Stimulated activated CD8-positive, alpha-beta memory T cell treated with anti-CD3 and anti-CD28 coated beads, Interleukin-12 subunit alpha, Interleukin-12 subunit beta, amount 100 ng/mL, for 4 hours (primary cell): ENCODE measurements at regions not wholly inside any gene's neighbourhood (a gene's known extent, or its start where the extent isn't known, plus 50 kb on each side); places are given as distances from the start of the nearest gene placed in this dataset.
"Not testable (repeated sequence)": the region's sequence is repeated elsewhere in the genome, so short reads cannot be mapped to it uniquely, and the experiment has no call there.

Source experiments
- DNase-seq: peaks from one replicate; pipeline ENCODE4 v3.0.0-alpha.2; 2020; ENCODE audit warnings: low read depth

DNA sequence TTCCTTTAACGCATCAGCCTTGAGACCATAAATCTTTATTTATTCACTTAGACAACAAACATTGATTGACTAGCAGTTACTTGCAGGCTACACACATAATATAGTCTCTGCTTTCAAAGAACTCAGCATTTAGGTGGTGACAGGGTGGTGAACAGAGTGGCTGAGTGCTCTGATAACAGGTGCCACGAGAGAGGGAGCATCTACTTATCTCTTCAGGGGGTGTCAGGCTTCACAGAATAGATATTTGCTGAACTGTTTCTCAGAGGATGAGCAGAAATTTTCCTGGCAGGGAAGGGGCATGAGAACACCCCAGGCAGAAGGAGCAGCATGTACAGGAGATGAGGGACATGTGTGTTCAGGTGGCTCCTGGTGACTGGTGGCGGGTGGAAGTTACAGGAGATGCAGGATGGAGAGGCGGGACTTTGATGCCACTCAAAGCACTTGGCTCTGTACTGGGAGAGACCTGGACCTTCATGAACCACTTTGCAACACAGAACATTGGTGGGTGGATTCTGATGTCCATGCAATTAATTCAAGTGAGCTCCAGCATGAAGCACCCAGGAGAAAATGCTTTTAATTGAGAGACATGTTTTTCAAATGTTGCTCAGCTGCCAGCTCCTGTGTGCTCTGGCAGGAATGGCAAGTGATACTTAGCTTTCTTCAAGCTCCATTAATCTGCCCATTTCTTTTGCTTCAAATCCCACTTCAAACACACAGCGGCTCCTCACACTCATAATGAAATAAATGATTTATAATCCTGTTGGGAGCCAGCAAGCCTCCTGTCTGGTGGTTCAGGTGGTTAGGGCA lies 248.9 kb downstream of the MYCN start:
- DNase-seq, result no peak

DNA sequence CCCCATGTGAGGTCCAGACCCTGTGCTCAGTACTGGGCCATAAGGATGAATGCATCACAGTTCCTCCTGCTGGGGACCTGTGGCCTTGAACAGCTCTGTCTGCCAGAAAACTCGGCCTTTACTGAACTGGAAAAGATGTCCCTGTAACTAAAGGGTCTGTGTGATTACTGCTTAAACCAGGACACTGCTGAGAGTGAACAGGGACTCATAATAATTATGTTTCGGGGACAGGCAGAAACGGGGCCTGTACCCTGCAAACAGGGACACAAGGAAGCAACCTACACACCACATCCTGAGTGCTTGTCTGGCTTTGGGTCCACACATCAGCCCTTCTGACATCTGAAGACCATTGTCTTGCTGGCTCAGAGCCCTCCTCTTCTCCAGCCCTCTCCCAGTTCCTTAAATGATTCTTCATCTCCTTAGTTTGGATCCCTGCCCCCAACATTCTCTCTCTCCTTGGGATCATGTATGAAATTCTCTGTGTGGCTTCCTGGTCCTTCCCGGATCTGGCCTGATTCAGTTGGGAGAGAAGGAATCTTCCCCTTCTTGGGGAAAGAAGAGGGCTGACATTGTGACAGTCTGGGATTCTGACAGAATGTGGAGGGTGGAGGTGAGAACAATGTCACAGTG lies 248.0 kb downstream of the MYCN start:
- DNase-seq, result no peak

DNA sequence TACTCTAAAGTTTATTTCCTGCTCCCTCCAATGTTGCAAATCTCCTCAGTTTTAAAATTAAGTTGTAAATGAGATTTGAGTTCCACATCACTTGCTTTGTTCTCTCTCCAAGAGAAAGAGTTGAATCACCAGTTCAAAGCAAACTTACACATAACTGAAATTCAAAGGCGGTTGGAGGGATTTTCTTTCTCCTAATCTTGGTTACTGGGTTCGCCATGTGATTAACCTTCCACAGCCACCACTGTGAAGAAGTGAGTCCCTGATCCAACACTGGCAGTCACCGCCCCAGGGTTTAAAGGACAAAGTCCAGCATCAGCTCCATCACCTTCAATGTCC lies 247.1 kb downstream of the MYCN start:
- DNase-seq, result no peak

DNA sequence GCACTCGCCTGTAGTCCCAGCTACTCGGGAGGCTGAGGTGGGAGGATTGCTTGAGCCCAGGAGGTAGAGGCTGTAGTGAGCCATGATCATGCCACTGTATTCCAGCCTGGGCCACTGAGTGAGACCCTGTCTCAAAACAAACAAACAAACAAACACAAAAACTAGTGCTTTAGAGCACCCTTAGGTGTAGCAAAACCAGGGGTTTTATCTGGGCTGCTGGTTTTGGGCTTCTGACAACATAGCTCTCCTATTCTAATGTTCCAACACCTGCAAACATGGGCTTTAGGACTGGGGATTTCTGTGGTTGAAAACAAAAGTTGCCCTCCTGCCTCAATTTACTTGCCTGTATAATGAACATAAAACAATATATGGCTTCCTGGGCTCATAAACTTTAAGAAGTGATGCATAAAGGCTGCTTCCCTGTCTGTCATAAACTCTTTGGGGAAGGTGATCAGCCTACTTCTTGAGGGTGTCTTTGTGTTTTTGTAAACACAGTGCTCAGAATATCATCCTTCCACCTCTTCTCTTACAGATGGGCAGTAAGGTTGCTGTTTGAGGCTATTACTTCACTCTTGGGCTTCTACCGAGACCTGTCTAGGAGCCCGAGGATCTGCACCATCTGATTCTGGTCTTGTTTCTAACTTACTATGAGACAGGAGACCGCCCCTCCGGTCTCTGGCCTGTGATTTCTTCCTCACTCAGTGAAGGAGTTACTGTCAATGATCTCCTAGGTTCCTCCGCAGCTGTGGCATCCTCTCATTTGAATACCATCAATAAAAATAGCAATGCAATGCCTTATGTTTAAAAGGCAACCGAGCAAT lies 246.5 kb downstream of the MYCN start:
- DNase-seq, result no peak

DNA sequence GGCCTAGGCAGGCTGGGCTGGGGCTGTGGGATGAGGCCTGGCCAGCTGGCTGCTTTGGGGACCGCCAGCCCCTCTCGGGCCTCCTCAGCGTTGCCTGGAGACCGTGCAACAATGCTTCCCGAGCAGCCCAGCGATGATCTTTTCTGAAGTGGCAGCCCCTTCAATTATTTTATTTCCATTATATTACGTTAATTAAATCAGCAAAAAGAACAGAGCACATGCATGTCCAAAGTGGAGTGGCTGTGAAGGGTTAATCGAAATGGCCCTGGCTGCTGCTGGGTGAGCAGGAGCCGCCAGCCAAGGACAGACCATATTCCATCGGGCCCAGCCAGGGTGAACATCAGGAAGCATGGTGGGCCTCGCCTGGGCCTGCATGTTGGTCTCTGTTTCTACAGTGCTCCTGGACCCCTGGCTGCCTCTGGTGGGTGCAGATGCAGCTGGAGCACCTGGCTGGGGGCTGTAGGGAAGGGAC lies 245.5 kb downstream of the MYCN start:
- DNase-seq, result no peak

DNA sequence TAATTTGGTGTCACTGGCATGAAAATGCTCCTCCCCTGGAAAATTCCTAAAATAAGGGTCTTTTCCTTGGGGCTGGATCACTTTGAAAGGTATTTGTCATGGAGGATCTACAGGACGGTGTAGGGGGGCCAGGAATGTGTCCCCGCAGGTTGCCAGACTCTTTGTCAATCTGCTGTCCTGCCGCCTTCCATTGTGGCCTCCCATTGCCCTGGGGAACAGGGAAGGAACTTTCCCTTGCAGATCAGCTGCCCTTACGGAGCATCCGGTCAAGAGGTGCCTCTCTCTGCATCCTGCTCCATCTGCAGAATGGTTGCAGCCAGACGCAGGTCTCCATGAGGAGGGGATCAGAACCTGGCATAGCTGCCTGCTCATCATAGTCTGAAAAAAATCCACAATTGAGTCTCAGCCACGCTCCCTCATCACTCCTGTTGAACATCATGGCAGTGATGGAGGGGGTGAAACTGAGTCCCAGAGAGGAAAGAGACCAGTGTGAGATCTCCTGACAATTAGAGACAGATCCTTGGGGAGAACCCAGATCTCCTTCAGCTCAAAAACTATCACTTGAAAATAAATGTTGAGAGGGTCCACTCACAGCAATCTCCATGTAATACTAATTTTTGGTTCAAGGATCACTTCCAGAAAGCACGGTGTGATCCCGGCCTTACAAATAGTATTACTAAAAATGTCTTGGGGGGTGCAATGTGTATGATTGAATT lies 244.8 kb downstream of the MYCN start:
- no peak for DNase-seq

DNA sequence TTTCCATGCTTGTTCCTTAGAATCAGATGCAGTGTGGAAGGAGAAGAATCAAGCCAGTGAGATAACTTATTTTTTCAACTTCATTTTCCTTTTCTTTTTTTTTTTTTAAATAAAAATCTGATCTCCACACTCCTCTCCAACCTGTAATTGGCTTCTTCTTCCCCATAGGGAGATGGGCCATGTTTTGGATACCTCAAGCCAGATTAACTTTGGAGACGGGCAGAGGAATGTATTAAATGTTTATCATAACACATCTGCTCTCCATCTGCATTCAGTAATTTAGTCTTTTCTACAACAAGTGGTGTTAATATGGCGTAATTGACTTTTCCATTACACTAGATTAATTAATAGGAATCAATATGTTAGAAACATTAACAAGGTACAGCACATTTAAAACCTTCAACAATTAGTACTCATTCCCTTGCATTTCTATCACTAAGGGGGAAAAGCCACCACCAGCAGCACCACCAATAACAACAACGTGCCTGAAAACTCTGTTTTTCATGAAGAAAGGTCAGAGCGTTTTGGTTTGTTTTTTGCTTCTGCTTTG lies 244.1 kb downstream of the MYCN start:
- no peak for DNase-seq

DNA sequence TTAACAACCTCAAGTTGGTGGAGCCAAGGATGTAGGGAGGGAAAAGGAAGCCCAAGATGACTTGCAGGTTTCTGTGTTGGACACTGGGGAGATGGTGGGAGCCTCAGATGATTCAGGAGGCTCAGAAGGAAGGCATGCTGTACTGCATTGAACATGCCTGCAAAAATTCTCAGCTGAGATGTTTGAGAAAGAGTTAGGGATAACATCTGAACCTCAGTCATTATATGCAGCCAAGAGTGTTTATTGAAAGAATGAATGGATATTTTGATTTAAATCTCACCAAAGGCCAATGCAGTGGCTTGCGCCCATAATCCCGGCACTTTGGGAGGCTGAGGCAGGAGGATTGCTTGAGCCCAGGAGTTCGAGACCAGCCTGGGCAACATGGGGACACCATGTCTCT lies 243.0 kb downstream of the MYCN start:
- DNase-seq, result no peak

DNA sequence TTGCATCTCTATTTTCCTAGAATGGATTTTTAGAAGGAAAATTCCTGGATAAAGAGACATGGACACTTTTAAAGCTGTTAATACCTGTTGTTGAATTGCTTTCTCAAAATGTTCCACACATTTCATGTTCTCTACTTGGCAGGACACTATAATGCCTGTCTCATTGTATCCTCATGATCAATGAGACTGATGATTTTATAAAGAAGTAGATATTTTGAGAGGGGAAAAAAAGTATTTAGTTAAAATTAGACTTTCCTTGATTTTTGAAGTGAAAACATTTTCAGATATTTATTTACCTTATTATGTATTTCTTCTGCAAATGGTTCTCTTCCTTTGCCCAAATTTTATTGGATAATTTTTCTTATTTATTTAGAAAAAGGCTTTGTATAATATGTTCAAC lies 242.5 kb downstream of the MYCN start:
- no peak for DNase-seq

DNA sequence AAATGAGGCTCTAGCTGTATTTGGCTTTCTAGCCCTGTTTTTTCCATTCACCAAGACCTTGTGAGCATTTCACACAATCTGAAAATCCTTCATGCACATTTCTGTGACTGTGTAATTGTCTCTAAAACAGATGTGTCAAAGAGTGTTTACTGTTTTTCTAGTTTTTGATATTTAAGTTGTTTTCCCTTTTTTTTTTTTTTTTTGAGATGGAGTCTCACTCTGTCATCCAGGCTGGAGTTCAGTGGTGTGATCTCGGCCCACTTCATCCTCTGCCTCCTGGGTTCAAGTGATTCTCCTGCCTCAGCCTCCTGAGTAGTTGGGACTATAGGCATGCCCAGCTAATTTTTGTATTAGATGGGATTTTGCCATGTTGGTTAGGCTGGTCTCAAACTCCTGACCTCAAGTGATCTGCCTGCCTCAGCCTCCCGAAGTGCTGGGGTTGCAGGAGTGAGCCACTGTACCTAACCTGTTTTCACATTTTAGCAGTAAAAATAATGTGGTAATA lies 242.0 kb downstream of the MYCN start:
- not testable (repeated sequence) for DNase-seq

DNA sequence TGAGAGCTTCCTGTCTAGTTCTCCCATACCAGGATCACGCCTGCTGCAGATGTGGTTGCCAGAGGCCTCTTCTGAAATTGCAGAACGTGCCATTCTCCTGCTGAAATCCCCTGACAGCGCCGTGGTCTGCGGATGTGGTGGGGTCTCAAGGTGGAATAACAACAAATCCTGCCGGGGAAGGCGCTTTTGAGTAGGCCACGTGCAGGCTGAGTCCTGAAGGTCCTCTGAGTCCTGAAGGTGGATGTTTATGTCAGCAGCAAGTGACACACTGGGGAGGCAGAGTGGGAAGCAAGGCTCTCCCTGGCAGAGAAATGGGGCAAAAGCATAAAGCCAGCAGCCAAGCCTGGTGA lies 241.4 kb downstream of the MYCN start:
- DNase-seq, result no peak

DNA sequence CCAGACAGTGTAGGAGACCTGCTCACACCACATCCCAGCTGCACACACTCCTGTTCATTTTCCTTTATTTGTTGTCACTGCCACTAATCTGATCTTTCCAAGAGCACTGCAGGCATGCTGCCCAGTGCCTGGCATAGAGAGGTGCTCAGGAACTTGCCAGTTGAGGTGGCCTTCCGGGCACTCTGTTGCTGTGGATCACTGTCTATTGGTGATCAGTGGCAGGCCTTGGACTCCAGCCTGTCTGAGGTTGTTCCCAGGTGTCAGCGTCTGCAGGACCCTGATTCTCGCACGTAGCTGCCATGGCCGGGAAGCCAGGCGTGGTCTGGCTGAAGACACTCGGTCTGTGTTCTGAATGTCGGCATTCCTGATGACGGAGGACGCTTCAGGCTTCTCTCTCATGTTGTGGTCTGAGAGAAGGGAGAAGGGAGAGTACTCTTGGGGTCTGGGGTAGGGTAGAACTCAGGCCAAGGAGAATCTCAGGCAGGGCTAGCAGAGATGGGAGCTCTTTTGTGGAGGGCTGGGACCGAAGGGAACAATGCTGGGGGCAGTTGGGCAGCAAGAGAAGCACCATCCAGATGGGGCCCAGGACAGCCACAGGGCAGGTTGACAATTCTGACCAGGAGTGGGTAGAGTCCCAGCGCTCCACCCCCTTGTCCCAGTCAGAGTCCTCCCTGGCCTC lies 240.9 kb downstream of the MYCN start:
- DNase-seq, result no peak

DNA sequence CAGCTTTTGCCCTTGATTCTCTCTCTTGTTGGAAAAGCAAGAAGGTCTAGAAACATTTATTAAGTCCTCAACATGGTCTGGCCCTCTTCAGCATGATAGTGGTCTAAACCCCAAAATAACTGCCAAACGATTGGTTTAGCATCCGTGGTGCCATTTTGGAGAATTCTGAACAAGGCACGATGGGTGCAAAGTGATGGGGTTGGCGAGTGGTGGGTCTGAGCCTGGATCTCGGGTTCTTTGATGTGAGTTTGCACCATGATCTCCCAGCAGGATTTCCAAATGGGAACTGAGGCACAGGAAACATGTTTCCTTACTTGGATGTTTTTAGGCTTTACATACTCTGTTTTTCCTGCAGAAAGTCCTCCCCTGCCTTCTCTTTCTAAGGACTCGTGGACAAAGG lies 240.3 kb downstream of the MYCN start:
- DNase-seq, result no peak

DNA sequence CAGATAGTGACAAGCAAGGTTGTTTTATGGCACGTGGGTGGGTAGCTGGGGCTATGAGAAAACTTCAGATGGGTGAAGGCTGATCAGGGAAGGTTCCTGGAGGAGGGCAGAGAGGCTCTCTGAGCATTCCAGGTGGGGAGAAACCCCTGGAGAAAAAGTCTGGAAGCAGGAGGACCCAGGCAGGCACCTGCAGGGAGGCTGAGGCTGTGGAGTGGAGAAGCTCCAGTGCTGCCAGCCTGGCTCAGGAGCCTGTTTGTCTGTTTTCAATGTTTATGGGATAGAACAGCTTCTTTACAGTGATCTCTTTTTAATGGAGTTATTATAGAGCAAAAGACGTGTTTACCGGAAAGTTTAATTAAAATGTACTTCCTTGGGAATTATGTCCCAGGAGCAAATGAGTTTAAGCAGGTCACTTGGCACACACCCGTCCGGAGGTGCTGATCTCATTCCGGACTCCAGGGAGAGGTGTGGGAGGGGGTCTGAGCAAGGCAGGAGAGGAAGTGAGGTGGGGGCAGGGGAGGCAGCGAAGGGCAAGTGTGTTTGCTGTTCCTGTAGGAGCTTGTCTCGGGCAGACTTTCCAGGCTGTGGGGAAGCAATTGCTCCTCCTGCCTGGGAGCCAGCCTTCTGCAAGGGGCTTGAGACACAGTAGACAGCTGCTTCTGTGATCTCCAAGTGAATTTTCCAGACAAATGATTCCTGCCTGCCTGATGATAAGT lies 239.5 kb downstream of the MYCN start:
- DNase-seq, result no peak

DNA sequence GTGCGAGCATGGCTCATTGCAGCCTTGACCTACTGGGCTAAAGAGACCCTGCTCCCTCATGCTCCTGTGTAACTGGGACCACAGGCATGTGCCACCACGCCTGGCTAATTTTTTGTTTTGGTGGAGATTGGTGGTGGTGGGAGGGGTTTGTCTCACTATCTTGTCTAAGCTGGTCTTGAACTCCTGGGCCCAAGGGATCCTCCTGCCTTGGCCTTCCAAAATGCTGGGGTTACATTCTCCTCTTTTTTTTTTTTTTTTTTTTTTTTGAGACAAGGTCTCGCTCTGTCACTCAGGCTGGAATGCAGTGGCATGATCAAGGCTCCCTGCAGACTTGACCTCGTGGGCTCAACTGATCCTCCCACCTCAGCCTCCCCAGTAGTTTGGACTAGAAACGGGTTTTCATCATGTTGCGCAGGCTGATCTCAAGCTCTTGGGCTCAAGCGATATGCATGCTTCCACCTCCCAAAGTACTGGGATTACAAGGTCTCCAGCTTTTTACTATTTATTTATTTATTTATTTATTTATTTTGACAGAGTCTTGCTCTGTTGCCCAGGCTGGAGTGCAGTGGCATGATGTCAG lies 238.3 kb downstream of the MYCN start:
- no peak for DNase-seq

DNA sequence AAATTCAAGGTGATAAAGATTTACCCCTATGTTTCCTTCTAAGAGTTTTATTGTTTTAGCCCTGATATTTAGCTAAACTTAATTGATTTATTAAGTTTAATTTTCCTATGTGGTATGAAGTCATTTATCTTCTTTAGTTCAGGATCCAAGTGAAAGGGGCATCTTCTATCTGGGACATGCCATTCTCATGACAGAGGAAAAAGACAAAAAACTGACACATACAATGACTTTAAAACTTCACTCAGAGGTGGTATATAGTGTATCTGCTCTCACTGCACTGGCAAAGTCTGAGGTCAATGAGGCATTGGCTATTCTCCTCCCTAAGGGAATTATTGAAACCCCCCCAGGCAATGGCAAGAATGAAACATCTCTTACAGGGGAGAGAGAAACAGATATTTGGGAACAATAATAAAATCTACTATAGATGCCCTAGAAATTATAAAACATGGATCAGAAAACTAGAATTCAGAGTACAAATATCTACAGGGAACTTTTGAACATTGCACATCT lies 237.4 kb downstream of the MYCN start:
- DNase-seq, result no peak

DNA sequence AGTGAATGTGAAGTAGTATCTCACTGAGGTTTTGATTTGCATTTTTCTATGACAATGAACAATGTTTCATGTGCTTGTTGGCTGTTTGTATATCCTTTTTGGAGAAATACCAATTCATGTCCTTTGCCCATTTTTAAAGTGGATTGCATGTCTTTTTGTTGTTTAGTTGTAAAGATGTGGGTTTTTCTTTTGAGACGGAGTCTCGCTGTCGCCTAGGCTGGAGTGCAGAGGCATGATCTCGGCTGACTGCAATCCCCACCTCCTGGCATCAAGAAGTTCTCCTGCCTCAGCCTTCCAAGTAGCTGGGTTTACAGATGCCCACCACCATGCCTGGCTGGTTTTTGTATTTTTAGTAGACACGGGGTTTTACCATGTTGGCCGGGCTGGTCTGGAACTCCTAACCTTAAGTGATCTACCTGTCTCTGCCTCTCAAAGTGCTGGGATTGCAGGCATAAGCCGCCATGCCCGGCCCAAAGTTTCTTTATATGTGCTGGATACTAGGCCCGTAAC lies 236.7 kb downstream of the MYCN start:
- no peak for DNase-seq

DNA sequence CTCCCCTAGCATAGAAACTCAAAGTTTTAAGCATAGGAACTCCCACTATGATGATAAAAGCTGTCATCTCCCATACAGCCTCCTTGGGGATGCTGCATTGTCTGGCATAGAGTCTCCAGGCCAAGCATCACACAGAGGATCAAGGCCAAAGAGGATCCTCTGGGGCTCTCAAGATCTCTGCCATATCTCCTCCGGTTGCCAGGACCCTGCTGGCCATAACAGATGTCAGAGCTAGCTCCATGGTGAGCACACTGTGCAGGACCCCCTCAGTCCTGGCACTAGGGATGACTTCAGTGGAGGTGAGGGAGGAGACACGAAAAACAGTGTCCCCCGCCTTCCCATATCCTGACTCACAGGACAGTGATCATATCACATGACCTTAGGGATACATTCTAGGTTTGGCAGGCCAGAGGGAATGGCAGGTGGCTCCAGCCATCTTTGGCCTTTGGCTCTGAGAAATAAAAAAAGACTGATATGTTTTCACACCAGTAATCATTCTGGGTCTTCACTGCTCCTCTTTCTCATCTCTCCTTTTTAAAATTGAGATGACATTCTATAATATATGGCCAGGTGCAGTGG lies 235.0 kb downstream of the MYCN start:
- no peak for DNase-seq

DNA sequence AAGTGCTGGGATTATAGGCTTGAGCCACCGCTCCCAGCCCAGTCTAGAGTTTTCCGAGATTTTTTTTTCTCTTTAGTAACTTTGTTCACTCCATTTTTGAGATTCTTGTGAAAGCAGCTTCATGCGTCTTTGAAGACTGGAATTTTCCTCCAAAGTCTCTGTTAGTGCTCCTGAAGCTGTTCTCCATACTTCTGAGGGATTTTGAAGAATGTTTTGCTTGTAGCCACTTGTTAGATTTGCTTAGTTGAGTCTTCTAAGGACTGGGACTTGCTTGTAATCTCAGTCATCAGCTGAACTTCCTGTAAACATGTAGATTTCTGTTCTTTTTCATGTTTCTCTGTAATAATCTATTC lies 234.3 kb downstream of the MYCN start:
- DNase-seq, result no peak
